ENCODE measurements at regions not wholly inside any gene's neighbourhood (a gene's known extent, or its start where the extent isn't known, plus 50 kb on each side); places are given as distances from the start of the nearest gene placed in this dataset.
"Not testable (repeated sequence)": the region's sequence is repeated elsewhere in the genome, so short reads cannot be mapped to it uniquely, and the experiment has no call there.

DNA sequence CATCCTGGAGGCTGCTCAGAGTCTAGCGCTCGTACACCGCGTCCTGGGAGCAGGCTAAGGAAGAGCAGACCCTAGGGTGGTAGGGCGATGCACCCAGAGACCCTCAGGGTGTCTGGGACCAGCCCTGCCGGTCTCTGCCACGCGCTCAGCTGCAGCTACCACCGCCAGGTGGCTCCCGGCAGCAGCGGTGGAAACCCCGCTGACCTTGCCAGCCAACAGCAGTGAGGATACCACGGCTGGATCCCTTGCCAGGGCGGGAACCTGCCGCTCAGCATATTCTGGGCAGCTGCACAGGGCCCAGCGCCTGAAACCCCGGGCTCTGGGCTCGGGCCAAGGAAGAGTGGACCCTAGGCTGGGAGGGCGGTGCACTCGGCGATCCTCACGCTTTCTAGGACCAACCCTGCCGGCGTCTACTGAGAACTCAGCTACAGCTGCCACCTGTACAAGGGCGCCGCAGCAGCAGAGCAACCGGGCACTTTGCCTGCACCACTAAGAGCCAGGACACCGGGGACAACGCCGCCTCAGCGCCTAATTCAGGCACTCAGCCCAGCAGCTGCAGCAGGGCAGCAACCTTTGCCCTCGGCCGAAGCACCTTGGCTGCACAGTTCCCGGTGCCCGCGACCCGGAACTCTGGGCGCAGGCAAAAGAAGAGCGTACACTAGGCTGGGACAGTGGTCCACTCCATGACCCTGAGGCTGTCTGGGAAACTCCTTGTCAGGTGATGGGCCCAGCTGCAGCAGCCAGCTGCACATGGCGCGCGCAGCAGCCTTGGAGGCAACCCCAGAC lies 80.8 kb downstream of the POTEB2 start:
- H3K9me3 ChIP-seq; H3K27ac ChIP-seq; DNase-seq; intact Hi-C loops (cut with DNase I); H3K4me1 ChIP-seq; H3K27me3 ChIP-seq; H3K36me3 ChIP-seq; ATAC-seq; H3K4me3 ChIP-seq: not testable (repeated sequence)

GRCh38 chr15:20783598-20784184 lies 82.4 kb downstream of the POTEB2 start:
- ATAC-seq; intact Hi-C loops (cut with DNase I); H3K27ac ChIP-seq; H3K4me1 ChIP-seq; H3K27me3 ChIP-seq; H3K9me3 ChIP-seq; H3K36me3 ChIP-seq; H3K4me3 ChIP-seq; DNase-seq: not testable (repeated sequence)

GRCh38 chr15:20775412-20775811 lies 90.7 kb downstream of the POTEB2 start:
- ATAC-seq: peak; percentile 71
- H3K4me1 ChIP-seq; H3K9me3 ChIP-seq; H3K36me3 ChIP-seq; H3K4me3 ChIP-seq; H3K27ac ChIP-seq; intact Hi-C loops (cut with DNase I); H3K27me3 ChIP-seq; DNase-seq: not testable (repeated sequence)

DNA sequence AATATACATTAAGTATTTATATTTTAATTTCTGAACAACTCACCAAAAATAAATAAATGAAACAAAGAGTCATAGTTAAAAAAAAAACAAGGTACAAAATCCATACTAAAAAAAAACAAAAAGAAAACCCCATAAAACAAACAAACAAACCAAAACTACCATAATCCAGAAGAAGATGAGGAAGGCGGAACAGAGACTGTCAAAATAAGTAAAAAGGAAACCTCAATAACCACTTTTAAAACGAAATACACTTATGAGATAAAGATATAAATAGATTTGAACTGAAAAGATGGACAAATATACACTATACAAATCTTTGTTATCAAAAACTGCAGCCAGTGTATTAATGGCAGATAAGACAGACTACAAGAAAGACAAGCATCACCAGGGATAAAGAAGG lies 98.2 kb downstream of the POTEB2 start:
- H3K4me3 ChIP-seq; H3K4me1 ChIP-seq; intact Hi-C loops (cut with DNase I); H3K36me3 ChIP-seq; H3K27me3 ChIP-seq; DNase-seq; ATAC-seq; H3K9me3 ChIP-seq; H3K27ac ChIP-seq: not testable (repeated sequence)

- H3K4me1 ChIP-seq; H3K27ac ChIP-seq; H3K27me3 ChIP-seq; H3K9me3 ChIP-seq; H3K4me3 ChIP-seq; DNase-seq; ATAC-seq; intact Hi-C loops (cut with DNase I); H3K36me3 ChIP-seq: not testable (repeated sequence)
These were observed 103.7 kb downstream of the POTEB2 start for GRCh38 chr15:20762422-20762821.

DNA sequence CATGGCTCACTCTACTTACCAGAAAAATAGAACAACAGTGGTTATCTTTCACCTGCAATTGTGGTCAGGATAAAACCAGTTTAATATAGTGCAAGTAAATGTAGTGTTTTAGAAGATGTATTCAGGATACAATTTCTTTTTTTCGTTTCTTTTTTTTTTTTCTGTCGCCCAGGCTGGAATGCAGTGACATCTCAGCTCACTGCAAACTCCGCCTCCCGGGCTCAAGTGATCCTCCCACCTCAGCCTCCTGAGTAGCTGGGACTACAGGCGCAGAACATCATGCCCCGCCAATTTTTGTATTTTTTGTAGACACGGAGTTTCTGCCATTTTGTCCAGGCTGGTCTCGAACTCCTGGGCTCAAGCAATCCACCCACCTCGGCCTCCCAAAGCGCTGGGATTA lies 109.7 kb downstream of the POTEB2 start:
- H3K9me3 ChIP-seq; ATAC-seq; H3K4me1 ChIP-seq; H3K27me3 ChIP-seq; H3K27ac ChIP-seq; H3K36me3 ChIP-seq; H3K4me3 ChIP-seq; intact Hi-C loops (cut with DNase I); DNase-seq: not testable (repeated sequence)

DNA sequence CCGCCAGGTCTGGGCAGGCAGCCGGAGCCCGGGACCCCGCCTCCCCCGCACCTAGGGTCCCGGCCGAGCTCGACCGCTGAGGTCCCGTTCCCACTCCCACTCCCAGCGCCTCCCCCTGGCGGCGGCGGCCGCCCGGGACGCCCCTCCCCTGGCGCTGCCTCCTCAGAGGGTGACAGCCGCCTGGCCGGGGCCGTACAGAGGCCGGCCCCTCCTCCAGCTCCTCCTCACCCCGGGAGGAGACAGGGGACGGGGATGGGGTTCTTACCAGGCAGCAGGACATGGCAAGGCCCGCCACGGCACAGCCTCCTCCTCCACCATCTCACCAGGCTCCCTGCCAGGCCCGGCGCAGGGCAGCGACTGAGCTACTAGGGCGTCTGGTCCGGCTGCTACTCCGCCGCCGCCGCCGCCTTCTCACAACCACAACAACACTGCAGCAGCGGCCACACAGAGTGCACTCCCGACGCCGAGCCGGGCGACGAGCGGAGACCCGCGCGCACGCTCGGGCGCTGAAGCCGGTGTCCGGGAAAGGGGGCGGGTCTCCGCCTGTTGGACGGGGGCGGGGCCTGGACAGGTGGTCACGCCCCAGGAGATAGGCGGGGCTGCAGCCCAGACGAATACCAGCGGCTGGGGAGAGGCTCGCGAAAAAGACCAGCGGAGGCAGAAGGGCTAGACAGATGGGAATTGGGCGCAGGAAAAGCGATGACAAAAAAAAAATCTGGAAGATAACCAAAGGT lies 110.3 kb downstream of the POTEB2 start:
- H3K9me3 ChIP-seq: not testable (repeated sequence)

DNA sequence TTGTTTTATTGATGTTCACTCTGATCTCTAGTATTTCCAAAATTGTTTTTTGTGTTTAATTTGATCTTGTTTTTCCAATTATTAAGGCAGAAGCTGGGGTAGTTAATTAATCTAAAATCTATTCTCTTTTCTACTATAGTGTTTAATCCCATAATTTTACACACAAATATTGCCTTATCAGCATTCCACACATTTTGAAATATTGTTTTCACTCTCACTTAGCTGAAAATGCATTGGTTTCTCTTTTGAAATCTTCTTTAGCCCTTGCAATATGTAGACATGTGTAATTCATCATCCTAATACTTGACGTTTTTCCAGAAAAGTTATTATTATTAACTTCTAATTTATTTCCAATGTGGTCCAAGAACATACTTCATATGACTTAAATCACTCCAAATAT lies 132.6 kb downstream of the POTEB2 start:
- ATAC-seq; intact Hi-C loops (cut with DNase I); H3K36me3 ChIP-seq; H3K9me3 ChIP-seq; H3K27me3 ChIP-seq; H3K4me3 ChIP-seq; H3K27ac ChIP-seq; DNase-seq; H3K4me1 ChIP-seq: not testable (repeated sequence)

More for the DNA sequence above, 110.3 kb downstream of the POTEB2 start:
- DNase-seq: peak in 1 of 4 donors; percentile 64
- H3K27ac ChIP-seq; H3K36me3 ChIP-seq; H3K4me1 ChIP-seq; H3K27me3 ChIP-seq; H3K4me3 ChIP-seq; intact Hi-C loops (cut with DNase I): not testable (repeated sequence)
- peak; percentile 98 for ATAC-seq
